ENCODE measurements at regions not wholly inside any gene's neighbourhood (a gene's known extent, or its start where the extent isn't known, plus 50 kb on each side); places are given as distances from the start of the nearest gene placed in this dataset.
A peak's percentile ranks its signal among the peaks of the same experiment; 100 is the strongest.

DNA sequence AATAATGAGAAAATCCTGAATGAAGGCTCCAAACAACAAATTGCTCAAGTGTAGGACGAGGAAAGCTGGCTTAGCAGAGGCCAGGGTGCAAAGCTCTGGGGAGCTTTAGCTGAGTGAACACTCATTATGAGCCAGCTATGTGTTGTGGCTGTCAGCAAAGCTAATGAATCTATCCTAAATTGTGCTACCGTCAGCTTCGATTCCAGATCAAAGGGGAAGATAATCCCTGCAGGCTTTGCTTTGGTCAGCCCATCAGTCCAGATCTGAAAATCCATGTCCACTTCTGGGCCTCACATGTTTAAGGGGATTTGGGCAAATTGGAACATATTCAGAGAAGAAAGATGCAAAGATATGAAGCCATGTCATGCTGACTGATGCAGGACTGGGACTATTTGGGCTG, 180.9 kb upstream of the ZBED5 start:
- FAIRE-seq: no peak

DNA sequence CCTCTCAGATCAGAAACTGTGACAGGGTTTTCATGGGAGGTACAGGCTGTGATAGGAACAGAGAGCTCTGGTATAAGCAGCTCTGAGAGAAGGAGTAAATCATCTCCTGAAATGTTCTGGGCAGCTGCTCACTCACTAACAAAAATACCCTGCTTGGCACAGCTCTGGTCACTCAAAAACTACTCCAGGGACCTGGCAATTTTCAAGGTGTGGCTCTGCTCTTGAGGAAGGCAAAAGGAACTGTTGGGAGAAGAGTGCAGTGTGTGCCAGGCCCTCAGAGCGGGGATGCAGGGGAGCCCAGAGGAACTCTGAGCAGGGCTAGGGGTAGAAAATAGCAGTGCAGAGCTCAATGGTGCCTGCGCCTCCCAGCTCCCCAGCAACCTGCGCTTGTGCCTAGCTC, 180.5 kb upstream of the ZBED5 start:
- FAIRE-seq: no peak

DNA sequence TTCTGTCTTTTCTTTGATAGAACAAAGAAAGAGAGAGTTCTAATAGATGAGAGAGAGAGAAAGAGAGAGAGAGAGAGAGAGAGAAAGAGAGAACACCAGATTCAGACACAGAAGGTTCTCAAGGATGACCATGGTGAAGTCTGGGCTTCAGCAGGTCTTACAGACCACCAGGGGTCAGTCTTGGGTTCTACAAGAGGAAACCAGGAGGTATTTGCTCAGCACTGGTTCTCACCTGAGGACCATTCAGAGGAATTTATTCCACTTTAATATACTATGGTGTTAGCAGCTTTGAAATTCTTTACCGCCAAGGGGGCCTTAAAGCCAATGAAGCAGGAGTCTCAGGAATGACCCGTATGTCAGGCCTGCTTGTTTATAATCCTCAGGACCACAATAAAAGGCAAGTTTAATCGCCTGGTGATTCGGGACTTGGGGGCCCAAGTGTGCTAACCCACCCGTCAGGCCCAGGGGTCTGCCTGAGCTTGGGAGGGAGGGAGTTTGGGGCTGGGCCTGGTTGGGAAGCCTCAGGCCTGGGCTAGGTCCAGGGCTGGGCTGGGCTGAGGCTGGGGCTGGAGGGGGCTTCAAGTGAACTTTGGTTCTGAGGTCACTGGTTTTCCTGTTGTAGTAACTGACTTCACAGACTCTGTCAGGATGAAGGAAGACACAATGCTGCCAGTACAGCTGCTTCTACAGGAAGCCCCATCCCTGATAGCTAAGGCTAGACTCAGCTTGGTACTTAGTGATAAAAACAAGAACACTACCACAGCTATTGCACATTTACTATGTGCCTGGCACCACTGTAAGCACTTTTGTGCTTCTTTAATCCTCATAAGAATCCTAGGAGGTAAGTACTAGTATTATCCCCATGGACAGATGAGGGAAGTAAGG, 179.2 kb upstream of the ZBED5 start:
- FAIRE-seq: no peak

DNA sequence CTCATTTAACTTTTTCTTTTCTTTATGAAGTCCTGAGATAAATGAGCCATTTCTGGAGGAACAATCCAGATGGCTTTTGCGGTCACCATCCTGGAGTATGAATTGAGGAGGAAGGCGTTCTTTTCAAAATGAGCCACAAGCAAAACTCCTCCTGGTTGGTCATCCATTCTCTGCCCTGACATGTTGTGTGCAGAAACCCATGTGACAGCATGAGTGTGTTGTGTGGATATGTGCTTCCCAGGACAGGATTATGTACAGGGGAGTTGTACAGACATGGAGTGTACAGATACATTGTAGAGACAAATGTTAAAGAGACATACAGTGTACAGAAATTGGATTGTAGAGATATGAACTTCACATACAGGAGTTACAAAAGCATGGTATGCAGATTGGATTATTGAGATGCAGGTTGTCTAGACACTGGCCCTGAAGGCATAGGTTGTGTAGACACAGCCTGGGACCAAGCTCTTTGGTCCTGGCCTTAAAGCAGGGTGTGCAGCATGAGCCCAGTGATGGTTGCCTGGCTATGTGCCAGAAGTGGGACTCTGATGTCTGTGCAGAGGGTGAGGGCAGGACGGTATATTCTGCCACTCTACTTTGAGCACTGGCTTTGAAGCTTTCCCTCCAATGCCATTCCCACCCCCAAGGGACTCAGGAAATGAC, 178.5 kb upstream of the ZBED5 start:
- no peak for FAIRE-seq

DNA sequence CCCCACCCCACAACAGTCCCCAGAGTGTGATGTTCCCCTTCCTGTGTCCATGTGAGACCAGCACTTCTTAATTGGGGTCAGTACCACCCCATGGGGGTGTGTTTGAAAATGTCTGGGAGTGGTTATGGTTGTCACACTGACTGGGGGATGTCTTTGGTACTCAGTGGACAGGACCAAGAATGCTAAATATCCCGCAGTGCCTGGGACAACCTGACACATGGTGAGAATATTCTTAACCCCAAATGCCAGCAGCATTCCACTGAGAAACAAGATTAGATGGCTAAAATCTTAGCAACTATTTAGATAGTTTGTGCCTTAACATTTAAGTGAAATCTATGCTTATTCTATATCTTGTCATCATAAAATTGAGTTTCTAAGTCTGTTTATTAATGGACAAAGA, 177.5 kb upstream of the ZBED5 start:
- no peak for FAIRE-seq

DNA sequence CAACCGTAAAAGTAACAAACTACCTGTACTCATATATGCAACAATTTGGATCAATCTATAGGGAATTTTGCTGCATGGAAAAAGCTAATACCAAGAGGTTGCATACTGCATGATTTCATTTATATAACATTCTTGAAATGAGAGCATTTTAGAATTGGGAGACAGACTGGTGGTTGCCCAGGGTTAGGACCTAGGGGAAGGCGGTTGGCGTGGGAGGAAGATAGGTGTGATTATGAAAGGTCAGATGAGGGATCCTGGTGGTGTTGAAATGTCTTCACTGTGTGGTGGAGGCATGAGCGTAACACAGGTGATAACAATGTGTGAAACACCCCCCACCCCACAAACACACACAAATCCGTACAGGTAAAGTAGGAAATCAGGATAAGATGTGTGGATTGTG, 176.6 kb upstream of the ZBED5 start:
- FAIRE-seq: no peak

DNA sequence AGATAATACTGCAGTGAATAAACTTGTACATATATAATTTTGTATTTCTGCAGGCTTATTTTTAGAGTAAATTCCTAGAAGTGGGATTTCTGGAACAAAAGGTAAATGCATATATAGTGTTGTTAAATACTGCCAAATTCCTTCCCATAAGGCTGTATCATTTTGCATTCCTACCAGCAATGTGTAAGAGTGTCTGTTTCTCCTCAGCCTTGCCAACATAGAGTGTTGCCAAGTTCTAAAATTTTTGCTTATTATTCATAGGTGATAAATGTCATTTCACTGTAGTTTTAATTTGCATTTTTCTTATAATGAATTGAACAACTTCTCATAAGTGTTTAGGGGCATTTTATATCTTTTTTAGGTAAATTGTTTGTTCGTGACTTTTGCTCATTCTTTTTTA, 174.2 kb upstream of the ZBED5 start:
- no peak for FAIRE-seq

DNA sequence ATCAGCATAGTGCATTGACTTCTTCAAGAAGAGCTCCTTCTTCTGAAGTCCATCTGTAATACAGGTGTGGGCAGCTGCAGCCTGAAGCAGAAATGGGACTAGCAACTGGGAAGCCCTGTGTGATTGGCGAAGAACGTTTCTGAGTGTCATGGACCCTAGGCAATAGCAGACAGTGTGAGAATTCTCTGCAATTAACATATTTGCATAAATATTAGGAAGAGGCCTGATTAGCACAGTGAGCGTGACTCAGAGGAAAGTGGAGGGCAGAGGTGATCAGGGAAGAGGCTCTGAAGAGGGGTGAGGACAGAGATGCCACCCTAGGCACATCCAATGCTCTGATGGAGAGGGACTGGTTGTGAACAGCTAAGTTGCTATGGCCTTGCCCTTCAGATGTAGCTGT, 171.2 kb upstream of the ZBED5 start:
- no peak for FAIRE-seq

DNA sequence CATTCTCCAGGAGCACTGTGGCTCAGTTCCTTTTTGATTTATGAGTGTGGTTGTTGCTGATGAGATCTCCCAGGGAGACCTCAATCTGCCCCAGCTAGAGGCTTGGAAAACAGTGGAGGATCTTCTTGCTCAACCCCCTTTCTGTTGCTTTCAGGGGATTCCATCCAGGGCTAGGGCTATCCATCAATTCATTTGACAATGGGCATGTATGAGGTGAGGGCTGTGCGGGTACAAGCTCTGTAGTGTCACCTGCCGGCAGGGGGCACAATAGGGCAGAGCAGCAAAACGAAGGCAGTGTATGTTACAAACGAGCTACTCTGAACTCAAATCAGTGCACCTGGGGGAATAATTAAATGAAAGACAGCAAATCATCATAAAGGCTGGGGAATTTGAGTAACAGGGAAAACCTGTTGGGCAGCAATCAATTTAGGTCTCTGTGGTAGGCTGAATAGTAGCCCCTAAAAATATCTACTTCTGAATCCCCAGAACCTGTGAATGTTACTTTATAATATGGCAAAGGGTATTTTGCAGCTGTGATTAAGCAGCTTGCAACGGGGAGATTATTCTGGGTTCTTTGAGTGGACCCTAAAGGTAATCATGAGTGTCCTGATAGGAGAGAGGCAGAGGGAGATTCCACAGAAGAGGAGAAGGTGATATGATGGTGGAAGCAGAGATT, 170.3 kb upstream of the ZBED5 start:
- no peak for FAIRE-seq

DNA sequence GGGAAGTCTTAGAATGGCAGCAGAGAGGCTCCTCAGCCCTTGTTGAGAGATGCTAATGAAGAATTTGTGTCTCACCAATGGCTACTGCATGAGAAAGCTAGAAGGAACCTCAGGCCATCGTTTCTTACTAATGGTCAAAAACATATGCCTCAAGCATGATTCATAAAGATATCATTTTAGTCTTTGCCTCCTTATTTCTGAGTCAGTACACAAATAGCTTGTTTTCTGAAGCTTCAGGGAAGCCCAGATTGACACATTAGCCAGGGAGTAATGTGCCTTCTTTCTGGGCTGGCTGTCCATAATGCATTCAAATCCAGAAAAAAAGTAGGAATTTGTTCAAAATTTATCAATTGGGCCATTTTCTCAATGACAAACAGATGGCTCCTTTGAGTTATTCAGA, 169.4 kb upstream of the ZBED5 start:
- FAIRE-seq: no peak

DNA sequence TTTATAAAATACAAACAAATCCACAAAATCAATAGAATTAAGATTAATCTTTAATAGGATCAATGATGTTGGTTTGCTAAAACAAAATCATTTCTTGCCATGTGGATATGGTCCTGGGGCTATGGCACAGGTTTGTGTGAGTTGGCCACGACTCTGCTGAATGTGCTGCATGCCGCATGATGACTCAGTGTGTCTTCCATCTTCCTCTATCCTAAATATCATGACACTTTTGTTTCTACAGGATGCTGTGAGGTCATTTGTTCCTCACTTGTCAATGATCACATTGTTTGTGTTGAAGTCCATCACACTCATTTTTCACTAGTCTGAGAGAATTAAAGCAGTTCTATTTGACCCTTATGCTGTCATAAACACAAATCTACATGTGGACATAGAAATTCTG, 167.2 kb upstream of the ZBED5 start:
- FAIRE-seq: no peak

DNA sequence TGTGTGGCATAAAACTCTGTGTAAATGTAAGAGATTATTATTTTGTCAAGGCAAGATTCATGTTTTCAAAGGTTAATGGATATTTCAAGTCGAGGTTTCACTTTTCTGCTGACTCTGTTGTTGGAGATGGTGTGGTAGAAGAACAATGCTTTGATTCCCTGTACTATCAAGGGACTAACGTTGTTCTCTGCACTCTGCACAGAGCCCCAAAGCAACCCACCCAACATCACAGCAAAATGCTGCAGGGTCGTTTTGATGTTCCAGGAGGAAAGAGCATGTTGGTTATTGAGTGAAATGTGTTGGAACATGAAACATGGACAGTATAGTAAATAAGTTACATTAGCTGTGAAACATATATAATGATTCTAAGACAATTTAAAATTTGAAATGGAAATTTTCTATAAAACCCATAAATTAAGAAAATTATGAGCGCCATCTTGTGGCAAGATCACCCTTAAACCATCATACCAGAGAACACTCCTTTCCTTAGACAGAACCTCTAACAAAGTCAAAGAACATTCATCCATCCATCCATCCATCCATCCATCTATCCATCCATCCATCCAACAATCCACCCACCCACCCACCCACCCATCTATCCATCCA, 164.4 kb upstream of the ZBED5 start:
- peak; percentile 40 for FAIRE-seq

DNA sequence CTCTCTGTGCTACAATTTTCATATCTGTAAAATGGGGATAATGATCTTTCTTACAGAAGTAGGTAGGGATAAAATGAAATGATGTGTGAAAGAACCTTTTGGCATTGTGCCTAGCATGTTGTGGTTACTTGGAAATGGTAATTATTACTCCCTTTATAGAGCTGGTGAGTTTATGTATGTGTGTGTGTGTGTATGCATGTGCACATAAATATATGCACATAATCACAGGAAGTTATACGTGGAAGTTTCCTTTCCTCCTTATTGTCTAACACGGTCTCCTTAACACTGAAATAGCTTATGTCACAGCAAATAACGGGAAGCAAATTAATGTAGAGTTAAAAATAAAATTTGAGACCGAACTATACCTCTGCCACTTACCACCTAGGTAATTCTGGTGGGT, 163.7 kb upstream of the ZBED5 start:
- no peak for FAIRE-seq

DNA sequence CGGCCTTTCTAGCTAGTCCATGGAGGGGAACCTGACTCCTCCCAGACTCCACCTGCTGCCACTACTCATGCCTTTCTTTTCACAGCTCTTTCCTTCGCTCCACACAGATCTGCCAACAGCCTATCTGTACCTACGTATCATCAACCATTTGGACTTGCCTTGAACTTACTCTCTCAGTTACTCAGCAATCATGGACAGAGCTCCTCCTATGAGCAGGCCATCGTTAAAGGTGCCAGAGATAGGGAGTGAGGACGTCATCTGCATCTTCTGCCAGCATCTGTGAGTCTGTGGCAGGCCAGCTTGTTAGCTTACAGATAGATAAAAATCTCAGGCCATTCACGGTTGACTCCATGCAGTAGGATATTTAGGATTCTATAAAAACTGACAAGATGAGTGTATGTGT, 162.9 kb upstream of the ZBED5 start:
- FAIRE-seq: no peak

DNA sequence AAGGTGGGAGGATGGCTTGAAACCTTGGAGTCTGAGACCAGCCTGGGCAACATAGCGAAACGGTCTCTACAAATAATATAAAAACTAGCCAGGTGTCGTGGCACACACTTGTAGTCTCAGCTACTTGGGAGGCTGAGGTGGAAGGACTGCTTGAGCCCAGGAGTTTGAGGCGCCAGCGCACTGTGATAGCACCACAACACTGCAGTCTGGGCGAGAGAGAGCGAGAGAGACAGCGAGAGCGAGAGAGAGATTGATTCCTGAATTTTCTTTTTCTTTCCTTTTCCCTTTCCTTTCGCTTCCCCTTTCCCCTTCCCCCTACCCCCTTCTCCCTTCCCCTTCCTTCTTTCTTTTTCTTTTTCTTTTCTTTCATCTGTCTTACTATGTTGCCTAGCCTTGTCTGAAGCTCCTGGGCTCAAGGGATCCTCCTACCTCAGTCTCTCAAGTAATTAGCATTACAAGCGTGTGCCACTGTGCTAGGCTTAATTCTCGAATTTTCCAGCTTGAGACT, 162.4 kb upstream of the ZBED5 start:
- FAIRE-seq: no peak

DNA sequence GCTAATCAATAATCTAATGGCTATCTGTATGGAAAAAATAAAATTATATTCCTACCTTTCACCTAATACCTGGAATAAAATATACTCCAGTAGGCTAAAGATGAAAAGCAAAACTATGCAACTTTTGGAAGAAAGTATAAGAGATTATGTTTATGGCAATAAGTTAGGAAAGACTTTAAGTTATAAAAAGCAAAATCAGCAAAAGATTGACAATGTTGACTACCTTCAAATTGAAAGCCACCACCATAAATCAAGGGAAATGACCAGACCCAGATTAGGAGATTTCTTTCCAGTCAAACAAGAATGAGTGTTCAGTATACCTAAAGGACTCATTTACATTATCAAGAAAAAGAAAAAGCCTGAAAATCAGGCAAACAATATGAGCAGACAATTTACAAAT, 159.1 kb upstream of the ZBED5 start:
- FAIRE-seq: no peak

DNA sequence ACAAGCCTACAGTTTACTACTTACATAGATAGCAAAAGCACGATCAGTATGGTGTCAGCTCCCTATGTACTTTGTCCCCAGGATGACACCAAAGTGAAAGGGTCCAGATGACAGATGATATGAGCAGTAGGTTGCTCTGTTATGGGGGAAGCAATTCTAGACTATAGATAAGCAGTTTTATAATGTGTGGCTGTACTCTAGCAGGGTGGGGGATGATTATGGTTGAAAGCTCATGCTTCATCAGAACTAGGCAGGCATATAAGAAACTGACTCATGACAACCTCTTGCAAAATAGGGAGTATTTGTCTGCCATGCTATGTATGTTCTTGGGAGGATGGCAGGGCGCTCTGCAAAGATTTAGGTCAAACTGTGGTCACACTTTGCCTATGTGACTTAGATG, 158.2 kb upstream of the ZBED5 start:
- no peak for FAIRE-seq

DNA sequence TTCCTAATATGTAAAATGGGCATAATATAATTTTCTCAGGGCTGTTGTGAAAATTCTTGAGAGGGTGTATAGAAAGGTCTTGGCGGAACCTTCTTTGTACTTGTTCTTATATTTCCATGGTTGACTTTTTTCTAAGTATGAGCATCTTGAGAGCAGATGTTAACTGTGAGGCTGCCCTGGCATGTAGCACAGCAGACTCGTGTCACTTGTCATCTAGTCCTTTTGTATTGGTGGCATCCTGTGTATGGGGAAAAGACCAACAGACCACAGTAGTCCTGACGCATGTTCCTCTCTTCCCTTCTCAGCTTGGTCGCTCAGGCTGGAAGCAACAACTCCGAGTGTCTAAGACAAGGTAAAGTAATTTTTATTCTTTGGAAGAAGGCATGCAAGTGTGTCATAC, 153.8 kb upstream of the ZBED5 start:
- no peak for FAIRE-seq

DNA sequence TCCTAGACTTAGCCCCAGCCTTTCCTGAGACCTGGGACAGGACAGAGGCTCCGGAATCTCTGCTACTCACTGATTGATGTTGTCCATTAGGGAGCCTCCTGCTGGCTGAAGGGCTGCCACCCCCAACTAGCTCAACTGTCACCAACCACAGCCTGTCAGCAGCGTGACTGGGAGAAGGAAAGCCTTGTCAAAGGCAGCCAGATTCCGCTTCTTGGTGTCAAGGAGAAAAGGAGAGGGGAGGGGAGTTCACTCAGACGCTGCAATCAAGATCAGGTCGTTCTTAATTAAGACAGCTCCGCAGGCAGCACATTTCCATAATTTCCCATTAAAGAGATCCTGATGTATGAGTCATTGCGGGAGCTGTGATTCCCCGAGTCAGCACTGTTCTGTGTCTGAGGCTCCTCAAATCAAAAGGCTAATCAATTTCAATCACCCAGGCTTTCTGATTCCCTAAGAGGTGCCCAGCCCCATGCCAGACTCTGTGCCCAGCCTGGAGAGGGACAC, 152.8 kb upstream of the ZBED5 start:
- no peak for FAIRE-seq

DNA sequence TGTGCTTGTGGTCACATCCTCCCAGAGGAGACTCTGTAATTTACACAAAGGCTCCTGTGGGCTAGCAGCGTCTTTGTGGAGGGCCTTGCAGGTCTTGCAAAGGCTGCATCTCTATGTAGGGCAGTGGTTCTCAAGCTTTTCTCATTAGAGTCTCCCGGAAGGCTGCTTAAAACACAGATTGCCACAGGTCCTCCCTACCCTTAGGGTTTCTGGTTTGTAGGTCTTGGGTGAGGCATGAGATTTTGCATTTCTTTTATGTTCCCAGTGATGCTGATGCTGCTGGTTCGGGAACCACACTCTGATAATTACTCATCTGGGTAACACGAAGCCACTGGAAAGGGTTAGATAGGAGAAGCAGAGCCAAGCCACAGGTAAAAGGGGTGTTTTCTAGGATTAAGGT, 151.3 kb upstream of the ZBED5 start:
- FAIRE-seq: no peak

DNA sequence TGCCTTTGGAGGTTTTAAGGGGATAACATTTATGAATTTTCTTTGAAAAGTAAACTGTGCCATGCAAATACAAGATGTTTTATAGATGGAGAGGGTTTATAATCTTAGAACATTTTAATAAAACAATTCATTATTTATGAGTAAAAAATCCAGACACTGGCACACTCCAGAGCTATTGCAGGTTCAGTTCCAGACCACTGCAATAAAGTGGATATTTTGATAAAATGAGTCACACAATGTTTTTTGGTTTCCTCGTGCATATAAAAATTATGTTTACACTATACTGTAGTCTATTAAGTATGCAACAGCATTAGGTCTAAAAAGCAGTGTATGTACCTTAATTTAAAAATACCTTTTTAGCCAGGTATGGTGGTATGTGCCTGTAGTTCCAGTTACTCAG, 146.2 kb upstream of the ZBED5 start:
- no peak for FAIRE-seq

DNA sequence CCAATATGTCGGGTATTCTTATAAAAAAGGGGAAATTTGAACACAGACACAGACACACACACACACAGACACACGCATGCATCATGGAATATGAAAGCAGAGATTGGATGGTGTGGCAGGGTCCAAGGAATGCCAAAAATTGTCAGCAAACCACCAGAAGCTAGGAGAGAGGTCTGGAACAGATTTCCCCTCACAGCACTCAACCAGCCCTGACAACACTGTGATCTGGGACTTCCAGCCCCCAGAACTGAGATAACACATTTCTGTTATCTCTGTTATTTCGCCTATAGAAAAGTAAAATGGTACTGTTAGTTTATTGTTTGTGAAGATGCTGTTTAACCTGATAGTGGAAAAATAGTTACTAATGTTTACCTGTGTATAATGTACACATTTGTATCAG, 145.4 kb upstream of the ZBED5 start:
- no peak for FAIRE-seq

DNA sequence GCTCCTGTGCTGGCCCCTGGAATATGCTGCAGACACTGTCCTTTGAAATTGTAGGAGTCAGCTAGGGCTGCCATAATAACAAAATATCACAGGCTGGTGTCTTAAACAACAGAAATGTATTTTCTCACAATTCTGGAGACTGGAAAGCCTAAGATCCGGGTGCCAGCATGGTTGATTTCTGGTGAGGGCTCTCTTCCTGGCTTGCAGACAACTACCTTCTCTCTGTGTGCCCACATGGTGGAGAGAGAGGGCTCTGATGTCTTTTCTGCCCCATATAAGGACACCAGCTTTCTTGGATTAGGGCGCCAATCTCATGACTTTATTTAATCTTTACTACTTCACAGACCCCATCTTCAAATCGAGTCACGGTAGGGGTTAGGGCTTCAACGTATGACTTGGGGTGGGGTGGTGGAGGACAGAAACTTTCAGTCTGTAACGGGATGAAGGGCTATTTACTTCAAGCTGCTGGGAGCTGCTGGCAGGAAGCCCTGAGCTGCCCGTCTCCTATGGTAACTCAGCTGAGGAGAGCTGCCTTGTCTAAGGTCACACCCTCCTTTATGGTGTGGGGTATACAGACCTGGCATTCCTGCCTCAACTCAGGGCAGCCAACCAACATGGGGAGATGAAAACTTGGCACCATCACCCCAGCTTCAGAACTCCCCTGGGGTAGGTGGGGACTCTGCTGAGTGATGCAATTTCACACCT, 142.9 kb upstream of the ZBED5 start:
- no peak for FAIRE-seq
